Progenitor cell of endocrine pancreas (in vitro differentiated cells): ENCODE measurements at regions not wholly inside any gene's neighbourhood (a gene's known extent, or its start where the extent isn't known, plus 50 kb on each side); places are given as distances from the start of the nearest gene placed in this dataset.

Experiments
- DNase-seq: peaks from one replicate; pipeline ENCODE4 v3.0.0; 2021; ENCODE audit warnings: low spot score; ENCODE audit not compliant: unreplicated experiment
- H3K27ac Mint-ChIP-seq: 2 replicates; pipeline ENCODE4 v1.8.0; 2021; ENCODE audit warnings: mild to moderate bottlenecking, moderate library complexity, mixed read lengths
- H3K27me3 Mint-ChIP-seq: 2 replicates; pipeline ENCODE4 v1.8.0; 2021; ENCODE audit warnings: mixed read lengths
- H3K36me3 Mint-ChIP-seq: 2 replicates; pipeline ENCODE4 v1.8.0; 2022; ENCODE audit warnings: mixed read lengths; ENCODE audit not compliant: insufficient read depth
- H3K4me1 Mint-ChIP-seq: 2 replicates; pipeline ENCODE4 v1.8.0; 2021; ENCODE audit warnings: low read depth, mixed read lengths
- H3K4me3 Mint-ChIP-seq: 2 replicates; pipeline ENCODE4 v1.8.0; 2021; ENCODE audit warnings: low read depth, mild to moderate bottlenecking, moderate library complexity, mixed read lengths
- H3K9me3 Mint-ChIP-seq: 2 replicates; pipeline ENCODE4 v1.8.0; 2021; ENCODE audit warnings: low read depth, mixed read lengths
- TF ChIP-seq, protein P1 (sequence below): fragments of 200-600 bp; sonication (generic); IDR thresholded peaks from one replicate; pipeline ENCODE4 v1.5.0; 2021; ENCODE audit warnings: antibody characterized with exemption, mild to moderate bottlenecking; ENCODE audit not compliant: unreplicated experiment

GRCh38 chrX:114097427-114097826 is 486.5 kb upstream of the HTR2C start:
- H3K4me1 Mint-ChIP-seq = peaks cover 11% of the 10 kb centered on the region
- no peaks in the 10 kb centered on the region for H3K27me3 Mint-ChIP-seq
- H3K4me3 Mint-ChIP-seq = no peak overlapping the region
- H3K36me3 Mint-ChIP-seq = no peaks in the 10 kb centered on the region
- no peak overlapping the region for H3K27ac Mint-ChIP-seq
- no peak for DNase-seq
- H3K9me3 Mint-ChIP-seq = peaks cover 4% of the 10 kb centered on the region
- TF ChIP-seq, protein P1, sequence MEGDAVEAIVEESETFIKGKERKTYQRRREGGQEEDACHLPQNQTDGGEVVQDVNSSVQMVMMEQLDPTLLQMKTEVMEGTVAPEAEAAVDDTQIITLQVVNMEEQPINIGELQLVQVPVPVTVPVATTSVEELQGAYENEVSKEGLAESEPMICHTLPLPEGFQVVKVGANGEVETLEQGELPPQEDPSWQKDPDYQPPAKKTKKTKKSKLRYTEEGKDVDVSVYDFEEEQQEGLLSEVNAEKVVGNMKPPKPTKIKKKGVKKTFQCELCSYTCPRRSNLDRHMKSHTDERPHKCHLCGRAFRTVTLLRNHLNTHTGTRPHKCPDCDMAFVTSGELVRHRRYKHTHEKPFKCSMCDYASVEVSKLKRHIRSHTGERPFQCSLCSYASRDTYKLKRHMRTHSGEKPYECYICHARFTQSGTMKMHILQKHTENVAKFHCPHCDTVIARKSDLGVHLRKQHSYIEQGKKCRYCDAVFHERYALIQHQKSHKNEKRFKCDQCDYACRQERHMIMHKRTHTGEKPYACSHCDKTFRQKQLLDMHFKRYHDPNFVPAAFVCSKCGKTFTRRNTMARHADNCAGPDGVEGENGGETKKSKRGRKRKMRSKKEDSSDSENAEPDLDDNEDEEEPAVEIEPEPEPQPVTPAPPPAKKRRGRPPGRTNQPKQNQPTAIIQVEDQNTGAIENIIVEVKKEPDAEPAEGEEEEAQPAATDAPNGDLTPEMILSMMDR = no peak

DNA sequence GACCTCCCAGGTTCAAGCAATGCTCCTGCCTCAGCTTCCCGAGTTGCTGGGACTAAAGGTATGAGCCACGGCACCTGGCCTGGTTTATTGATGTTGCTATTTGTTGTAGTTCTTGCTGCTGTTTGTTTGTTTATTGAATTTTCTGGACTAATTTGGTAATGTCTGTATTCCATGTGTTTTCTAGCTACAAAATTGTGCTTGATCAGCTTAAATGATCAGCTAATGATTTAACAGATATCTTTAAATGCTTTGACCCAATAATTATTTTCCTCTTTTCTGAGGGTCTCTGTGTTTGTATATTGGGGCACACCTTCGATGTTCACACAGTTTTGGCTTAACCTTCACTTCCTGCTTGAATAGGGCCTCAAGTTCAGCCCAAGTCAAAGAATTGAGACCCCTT is 488.1 kb upstream of the HTR2C start:
- Mint-ChIP-seq H3K27ac (no peak overlapping the region), H3K4me1 (peaks cover 11% of the 10 kb centered on the region), H3K27me3 (no peaks in the 10 kb centered on the region), H3K4me3 (no peak overlapping the region), H3K9me3 (peaks cover 14% of the 10 kb centered on the region), H3K36me3 (no peaks in the 10 kb centered on the region)
- TF ChIP-seq, protein P1 = no peak
- DNase-seq = no peak

DNA sequence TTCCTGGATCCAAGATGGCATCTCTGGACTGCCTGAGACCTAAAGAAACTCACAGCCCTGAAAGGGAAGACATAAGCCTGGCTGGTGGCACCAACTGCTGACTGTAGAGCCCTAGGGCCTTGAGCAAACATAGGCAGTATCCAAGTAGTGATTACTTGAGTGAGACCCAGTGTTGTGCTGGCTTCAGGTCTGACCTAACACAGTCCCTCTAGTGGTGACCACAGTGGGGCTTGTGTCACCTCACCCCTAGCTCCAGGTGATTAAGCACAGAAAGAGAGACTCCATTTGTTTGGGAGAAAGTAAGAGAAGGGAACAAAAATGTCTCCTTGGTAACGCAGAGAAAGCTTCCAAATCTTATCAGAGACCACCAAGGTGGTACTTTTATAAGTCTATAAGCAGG is 496.3 kb upstream of the HTR2C start:
- Mint-ChIP-seq H3K4me1 (no peaks in the 10 kb centered on the region), H3K27me3 (no peaks in the 10 kb centered on the region), H3K9me3 (peaks cover 24% of the 10 kb centered on the region), H3K4me3 (no peak overlapping the region), H3K36me3 (no peaks in the 10 kb centered on the region), H3K27ac (no peak overlapping the region)
- no peak for DNase-seq
- TF ChIP-seq, protein P1 = no peak

DNA sequence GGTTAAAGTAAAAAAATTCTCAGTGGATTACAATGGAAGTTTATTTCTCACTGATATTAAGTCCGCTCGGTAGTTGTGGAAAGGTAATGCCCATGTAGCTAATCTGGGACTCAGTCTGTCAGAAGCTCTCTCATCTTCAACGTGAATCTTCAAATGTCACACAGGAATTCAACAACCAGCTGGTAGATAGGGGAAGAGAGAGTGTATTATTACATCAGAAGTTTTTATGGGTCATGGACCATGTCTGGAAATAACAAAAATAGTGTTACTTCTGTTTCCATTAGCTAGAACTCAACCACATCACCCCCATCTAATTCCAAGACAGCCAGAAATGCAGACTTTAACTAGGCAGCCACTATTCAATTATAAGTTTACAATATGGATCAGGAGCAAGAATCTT is 506.1 kb upstream of the HTR2C start:
- TF ChIP-seq, protein P1 = no peak
- Mint-ChIP-seq H3K4me3 (no peak overlapping the region), H3K36me3 (no peaks in the 10 kb centered on the region), H3K4me1 (peaks cover 5% of the 10 kb centered on the region), H3K27ac (no peak overlapping the region), H3K9me3 (no peaks in the 10 kb centered on the region), H3K27me3 (no peaks in the 10 kb centered on the region)
- DNase-seq = no peak

DNA sequence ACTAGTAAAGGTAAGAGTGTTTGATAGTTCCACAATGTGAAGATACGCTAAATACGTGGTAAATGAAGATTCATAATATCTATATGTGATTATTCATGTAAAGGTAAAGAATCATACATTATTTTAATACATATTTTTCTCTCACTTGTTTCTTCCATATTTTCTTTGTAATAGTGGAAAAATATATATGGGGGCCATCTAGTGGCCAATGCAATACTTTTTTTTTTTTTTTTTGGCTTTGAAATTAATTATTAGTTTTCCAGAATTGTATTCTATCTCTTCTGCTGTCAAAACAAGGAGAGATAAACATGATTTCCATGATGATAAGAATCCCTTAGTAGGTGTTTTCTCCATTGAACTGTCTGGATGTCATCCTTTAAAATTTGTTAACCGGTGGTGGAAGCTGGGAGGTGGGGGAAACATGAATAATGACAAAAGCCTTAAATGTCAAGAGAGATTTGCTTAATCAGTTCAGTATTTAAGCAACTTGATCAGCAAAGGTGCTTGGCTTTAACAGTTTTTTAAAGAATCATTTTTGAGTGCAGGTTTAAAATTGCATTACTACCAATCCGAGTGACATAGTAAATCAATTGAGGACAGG is 508.7 kb upstream of the HTR2C start:
- TF ChIP-seq, protein P1 = peak; percentile 70
- H3K4me3 Mint-ChIP-seq = no peak overlapping the region
- H3K27ac Mint-ChIP-seq = no peak overlapping the region
- no peaks in the 10 kb centered on the region for H3K27me3 Mint-ChIP-seq
- no peak for DNase-seq
- H3K36me3 Mint-ChIP-seq = no peaks in the 10 kb centered on the region
- H3K9me3 Mint-ChIP-seq = peaks cover 7% of the 10 kb centered on the region
- H3K4me1 Mint-ChIP-seq = peaks cover 5% of the 10 kb centered on the region
